Heart right ventricle (tissue), 16 donors: ENCODE measurements at regions not wholly inside any gene's neighbourhood (a gene's known extent, or its start where the extent isn't known, plus 50 kb on each side); places are given as distances from the start of the nearest gene placed in this dataset.

ENCODE experiments used
- ATAC-seq, 8 donors: fragments of 200-7000 bp; cut with Tn5 transposase; one replicate each; pipeline ENCODE4 v1.9.1; 2020; ENCODE audit warnings: mild to moderate bottlenecking in 8 of 8, moderate library complexity in 8 of 8, moderate number of reproducible peaks in 1 of 8
- DNase-seq, 2 donors: peaks; one replicate each; pipeline ENCODE4 v3.0.0-alpha.2; 2020
- H3K27ac ChIP-seq, 10 donors: fragments of 200-600 bp; sonication (generic) in 2 of 10; one replicate each; pipeline versions ENCODE4 v1.5.0 to v1.8.0; 2020 to 2022; ENCODE audit warnings: mild to moderate bottlenecking in 3 of 10
- H3K27me3 ChIP-seq, 7 donors: fragments of 200-600 bp; one replicate each; pipeline ENCODE4 v1.8.0; 2021 to 2022; ENCODE audit warnings: mild to moderate bottlenecking in 2 of 7
- H3K36me3 ChIP-seq, 9 donors: fragments of 200-600 bp; sonication (generic) in 1 of 9; one replicate each; pipeline versions ENCODE4 v1.5.0 to v1.8.0; 2020 to 2022; ENCODE audit warnings: mild to moderate bottlenecking in 2 of 9
- H3K4me1 ChIP-seq, 9 donors: fragments of 200-600 bp; sonication (generic) in 1 of 9; one replicate each; pipeline versions ENCODE4 v1.5.0 to v1.8.0; 2020 to 2022; ENCODE audit warnings: mild to moderate bottlenecking in 4 of 9
- H3K4me3 ChIP-seq, 10 donors: fragments of 200-600 bp; sonication (generic) in 2 of 10; one replicate each; pipeline versions ENCODE4 v1.5.0 to v1.8.0; 2020 to 2022; ENCODE audit warnings: mild to moderate bottlenecking in 7 of 10, moderate library complexity in 2 of 10
- H3K9me3 ChIP-seq, 11 donors: fragments of 200-600 bp in 10 of 11; sonication (generic) in 2 of 11; one replicate each; pipeline versions ENCODE4 v1.5.0 to v1.8.0; 2013 to 2022; ENCODE audit warnings: mild to moderate bottlenecking in 2 of 11, control low read depth in 1 of 11, moderate library complexity in 1 of 11
- WGBS, 2 donors: extraction: QIAGEN DNeasy Blood & Tissue Kit; methylation state at CpG; one replicate each; pipeline ENCODE4 v1.1.7; 2013; ENCODE audit warnings: inconsistent platforms in 1 of 2; 5-methylcytosine and 5-hydroxymethylcytosine counted together
- intact Hi-C, 10 donors: fragments of 100-400 bp; cut with DNase I; formaldehyde crosslinking; loops; one replicate each; pipeline versions ENCODE4 v1.11.1 to v1.14.2; 2022
- TF ChIP-seq, protein P1 (sequence below), 9 donors: fragments of 200-600 bp; sonication (generic) in 2 of 9; IDR thresholded peaks; one replicate each; pipeline versions ENCODE4 v1.5.0 to v1.8.0; 2021 to 2022; ENCODE audit warnings: antibody characterized with exemption in 9 of 9, mild to moderate bottlenecking in 5 of 9, moderate library complexity in 1 of 9
- donor health status: Arrhythmogenic right ventricular cardiomyopathy.
- donor health status: ischemic (EF 13 %, LVEDD 7.1; RV severe dilation, severe dysfunction).
- donor health status: healthy with polysubstance abuse.
- donor health status: DM: no; HTN: yes; CAD: no.
- donor health status: DM: no; HTN: no; CAD: no.
- donor health status: ischemic (EF 25% LVEDD 6.9; RV normal size, moderate dysfunction).
- donor health status: ischemic (EF 25% LVEDD 5.7; RV mildly dilated, moderate dysfunction).
- donor health status: healthy.
- donor health status: DM: yes; HTN: yes; CAD: no.
- donor health status: Ischemic cardiomyopathy.
- donor health status: ischemic (EF 35%, LVEDD 5.7; RV mildly dilated, moderate dysfunction).
- donor health status: nonischemic (EF 11% LVEDD 7.7; RV severe dilation, severe dysfunction).
- donor health status: DM: yes; HTN: yes; CAD: no.
- donor health status: PGD.
- donor health status: ischemic (EF 29% LVEDD 5.4; RV normal size, mild dysfunction).
- donor health status: nonischemic (EF 23%, LVEDD 6.1; RV moderate dilation, normal function).

DNA sequence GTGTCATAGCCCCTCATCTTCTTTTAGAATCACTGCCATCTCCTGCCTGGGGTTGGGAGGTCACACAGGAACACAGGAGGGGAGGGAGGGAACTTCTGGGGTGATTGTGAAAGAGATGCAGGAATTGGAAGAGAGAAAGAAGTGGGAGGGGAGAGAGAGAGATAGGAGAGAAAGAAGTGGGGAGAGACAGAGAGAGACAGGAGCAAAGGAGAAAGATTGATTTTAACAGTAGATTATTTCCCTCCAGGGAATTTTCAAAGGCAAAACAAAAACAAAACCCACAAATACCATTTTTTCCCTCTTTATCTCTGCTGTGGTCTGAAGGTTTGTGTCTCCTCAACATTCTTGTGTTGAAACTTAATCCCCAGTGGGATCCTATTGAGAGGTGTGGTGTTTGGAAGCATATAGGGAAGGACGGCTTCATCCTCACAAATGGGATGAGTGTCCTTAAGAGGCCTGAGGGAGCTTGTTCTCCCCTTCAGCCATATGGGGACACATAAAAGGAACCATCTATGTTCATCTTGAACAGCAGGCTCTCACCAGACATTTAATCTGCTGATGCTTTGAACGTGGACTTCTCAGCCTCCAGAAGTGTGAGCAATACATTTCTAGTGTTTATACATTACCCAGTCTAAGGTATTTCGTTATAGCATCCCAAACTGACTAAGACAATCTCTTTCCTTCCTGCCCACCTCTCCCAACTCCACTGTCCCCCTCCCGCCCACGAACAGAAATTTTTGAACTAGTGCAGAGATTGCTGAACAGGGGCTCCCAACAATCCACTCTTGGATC lies 134.9 kb upstream of the MAX start:
- 84 to 89% methylated on average over 5 of the region's 5 CpGs for WGBS, 2 donors
- Histone ChIP-seq H3K36me3 (no peaks in the 10 kb centered on the region), H3K9me3 (no peaks in the 10 kb centered on the region), H3K27me3 (no peaks in the 10 kb centered on the region), H3K27ac (no peak overlapping the region), H3K4me1 (peaks cover 0 to 33% (median 8%) of the 10 kb centered on the region in 9 donors), H3K4me3 (no peak overlapping the region)
- DNase-seq (no peak), ATAC-seq (peak in 1 of 8 donors; percentile 47)
- intact Hi-C loops = loop anchor here in 1 of 10 donors (10.0 kb wide), 1 partner anchor 98 kb away; no protein-coding TSS in a partner anchor
- TF ChIP-seq, protein P1, sequence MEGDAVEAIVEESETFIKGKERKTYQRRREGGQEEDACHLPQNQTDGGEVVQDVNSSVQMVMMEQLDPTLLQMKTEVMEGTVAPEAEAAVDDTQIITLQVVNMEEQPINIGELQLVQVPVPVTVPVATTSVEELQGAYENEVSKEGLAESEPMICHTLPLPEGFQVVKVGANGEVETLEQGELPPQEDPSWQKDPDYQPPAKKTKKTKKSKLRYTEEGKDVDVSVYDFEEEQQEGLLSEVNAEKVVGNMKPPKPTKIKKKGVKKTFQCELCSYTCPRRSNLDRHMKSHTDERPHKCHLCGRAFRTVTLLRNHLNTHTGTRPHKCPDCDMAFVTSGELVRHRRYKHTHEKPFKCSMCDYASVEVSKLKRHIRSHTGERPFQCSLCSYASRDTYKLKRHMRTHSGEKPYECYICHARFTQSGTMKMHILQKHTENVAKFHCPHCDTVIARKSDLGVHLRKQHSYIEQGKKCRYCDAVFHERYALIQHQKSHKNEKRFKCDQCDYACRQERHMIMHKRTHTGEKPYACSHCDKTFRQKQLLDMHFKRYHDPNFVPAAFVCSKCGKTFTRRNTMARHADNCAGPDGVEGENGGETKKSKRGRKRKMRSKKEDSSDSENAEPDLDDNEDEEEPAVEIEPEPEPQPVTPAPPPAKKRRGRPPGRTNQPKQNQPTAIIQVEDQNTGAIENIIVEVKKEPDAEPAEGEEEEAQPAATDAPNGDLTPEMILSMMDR (IDR thresholded peaks at IDR 0.05) = no peak

DNA sequence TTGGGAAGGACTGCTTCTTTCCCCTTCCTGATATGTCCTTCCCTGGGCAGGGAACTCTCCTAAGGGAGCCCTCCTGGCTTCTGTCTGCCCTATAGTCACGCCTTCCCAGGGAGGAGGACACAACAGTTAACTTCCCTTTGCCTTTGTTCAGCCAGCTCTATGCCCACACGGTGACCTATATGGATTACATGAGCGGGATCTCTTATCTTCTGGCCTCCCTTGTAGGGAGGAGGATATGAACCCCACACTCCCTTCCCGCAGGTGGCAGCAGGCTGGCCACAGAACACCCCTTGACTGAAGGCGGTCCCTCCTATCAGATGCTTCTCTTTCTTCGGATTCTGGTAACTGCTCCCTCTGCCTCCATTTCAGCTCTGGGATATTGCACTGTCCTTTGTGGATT lies 135.6 kb upstream of the MAX start:
- Histone ChIP-seq H3K27ac (no peak overlapping the region), H3K4me3 (no peak overlapping the region), H3K36me3 (no peaks in the 10 kb centered on the region), H3K27me3 (no peaks in the 10 kb centered on the region), H3K9me3 (no peaks in the 10 kb centered on the region), H3K4me1 (peaks cover 0 to 33% (median 8%) of the 10 kb centered on the region in 9 donors)
- ATAC-seq (no peak), DNase-seq (no peak)
- TF ChIP-seq, protein P1 (IDR thresholded peaks at IDR 0.05) = no peak
- 73 to 79% methylated on average over 6 of the region's 6 CpGs for WGBS, 2 donors
- intact Hi-C loops = loop anchor here in 1 of 10 donors (10.0 kb wide), 1 partner anchor 97 kb away; no protein-coding TSS in a partner anchor

DNA sequence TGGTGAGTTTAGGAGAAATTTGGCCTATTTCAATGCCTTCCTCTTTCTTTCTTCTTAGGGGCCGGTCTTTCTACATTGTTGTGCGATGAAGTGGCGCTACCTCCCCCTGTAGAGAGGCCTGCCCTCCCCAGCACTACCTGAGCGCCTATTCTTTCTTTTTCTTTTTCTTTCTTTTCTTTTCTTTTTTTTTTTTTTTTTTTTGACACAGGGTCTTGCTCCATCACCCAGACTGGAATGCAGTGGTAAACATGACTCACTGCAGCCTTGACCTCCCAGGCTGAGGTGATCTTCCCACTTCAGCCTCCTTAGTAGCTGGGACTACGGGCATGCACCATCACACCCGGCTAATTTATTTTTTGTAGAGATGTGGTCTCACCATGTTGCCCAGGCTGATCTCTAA lies 136.1 kb upstream of the MAX start:
- no peak overlapping the region for H3K27ac ChIP-seq
- H3K4me1 ChIP-seq = peaks cover 0 to 33% (median 8%) of the 10 kb centered on the region in 9 donors
- intact Hi-C loops = loop anchor here in 1 of 10 donors (10.0 kb wide), 1 partner anchor 96 kb away; no protein-coding TSS in a partner anchor
- ATAC-seq (no peak), DNase-seq (no peak)
- H3K27me3 ChIP-seq = no peaks in the 10 kb centered on the region
- TF ChIP-seq, protein P1 (IDR thresholded peaks at IDR 0.05) = no peak
- no peaks in the 10 kb centered on the region for H3K36me3 ChIP-seq
- no peaks in the 10 kb centered on the region for H3K9me3 ChIP-seq
- 96 to 98% methylated on average over 6 of the region's 6 CpGs for WGBS, 2 donors
- no peak overlapping the region for H3K4me3 ChIP-seq

DNA sequence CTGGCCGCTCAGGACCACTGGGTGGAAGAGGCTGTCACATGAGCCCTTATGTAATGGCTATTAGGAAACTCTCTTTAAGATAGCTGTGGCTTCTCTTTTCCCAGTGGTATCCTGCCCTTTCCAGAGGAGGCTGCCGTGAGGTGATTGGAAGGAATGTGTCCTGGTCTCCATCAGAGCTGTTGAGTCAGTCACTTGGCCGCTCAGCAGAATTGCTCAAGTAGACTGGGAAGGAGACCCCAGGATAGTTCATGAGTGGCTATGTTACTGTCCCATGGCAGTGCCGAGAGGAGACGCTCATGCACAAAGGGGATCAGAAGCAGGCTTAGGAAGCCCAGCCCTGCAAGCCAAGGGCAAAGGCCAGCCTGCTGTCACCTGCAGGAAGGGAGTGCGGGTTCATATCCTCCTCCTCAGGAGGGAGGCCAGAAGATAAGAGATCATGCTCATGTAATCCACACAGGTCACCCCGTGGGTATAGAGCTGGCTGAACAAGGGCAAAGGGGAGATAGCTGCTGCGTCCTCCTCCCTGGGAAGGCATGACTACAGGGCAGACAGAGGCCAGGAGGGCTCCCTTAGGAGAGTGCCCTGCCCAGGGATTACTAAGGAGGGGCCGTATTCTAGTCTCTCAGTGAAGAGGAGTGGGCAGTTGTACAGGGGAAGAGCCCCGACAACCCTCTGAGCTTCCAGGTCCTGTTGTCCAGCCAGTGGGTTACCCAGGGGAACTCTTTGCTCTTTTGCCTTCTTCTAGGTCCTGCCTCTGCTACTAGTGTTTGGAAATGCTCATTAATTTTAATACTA lies 137.0 kb upstream of the MAX start:
- no peaks in the 10 kb centered on the region for H3K36me3 ChIP-seq
- peak in 7 of 8 donors; percentile 11 to 53 (median 38) for ATAC-seq
- H3K4me3 ChIP-seq = no peak overlapping the region
- 54% methylated on average over 10 of the region's 10 CpGs for WGBS, 2 donors
- peaks cover 0 to 39% (median 8%) of the 10 kb centered on the region in 9 donors for H3K4me1 ChIP-seq
- H3K27me3 ChIP-seq = no peaks in the 10 kb centered on the region
- DNase-seq = no peak
- TF ChIP-seq, protein P1 (IDR thresholded peaks at IDR 0.05) = no peak
- no peaks in the 10 kb centered on the region for H3K9me3 ChIP-seq
- intact Hi-C loops = loop anchor here in 1 of 10 donors (10.0 kb wide), 1 partner anchor 95 kb away; no protein-coding TSS in a partner anchor
- peak overlapping the region in 1 of 10 donors; percentile 55 for H3K27ac ChIP-seq
